Spleen (tissue), 11 donors: ENCODE measurements at regions not wholly inside any gene's neighbourhood (a gene's known extent, or its start where the extent isn't known, plus 50 kb on each side); places are given as distances from the start of the nearest gene placed in this dataset.
A peak's percentile ranks its signal among the peaks of the same experiment; 100 is the strongest.

Experiments used
- DNase-seq: peaks from one replicate; pipeline ENCODE4 v3.0.0-alpha.2; 2020
- H3K27ac ChIP-seq, 8 donors: fragments of 200-600 bp; sonication (generic) in 7 of 8; 1 replicate in 4 of 8; 2 replicates in 4 of 8; pipeline versions ENCODE4 v1.5.0 to v1.8.0; 2016 to 2021; ENCODE audit warnings: inconsistent platforms in 4 of 8, mild to moderate bottlenecking in 4 of 8, moderate library complexity in 1 of 8
- H3K27me3 ChIP-seq, 7 donors: fragments of 200-600 bp; sonication (generic) in 6 of 7; replicated peaks in 1 of 7; 1 replicate in 4 of 7; 2 replicates in 3 of 7; pipeline versions ENCODE4 v1.5.0 to v1.8.0; 2016 to 2021; ENCODE audit warnings: inconsistent platforms in 3 of 7, mild to moderate bottlenecking in 1 of 7
- H3K36me3 ChIP-seq, 6 donors: fragments of 200-600 bp; sonication (generic) in 5 of 6; 1 replicate in 4 of 6; 2 replicates in 2 of 6; pipeline versions ENCODE4 v1.5.0 to v1.8.0; 2016 to 2021; ENCODE audit warnings: inconsistent platforms in 2 of 6
- H3K4me1 ChIP-seq, 6 donors: fragments of 200-600 bp; sonication (generic) in 5 of 6; 1 replicate in 3 of 6; 2 replicates in 3 of 6; pipeline versions ENCODE4 v1.5.0 to v1.8.0; 2016 to 2021; ENCODE audit warnings: inconsistent platforms in 3 of 6
- H3K4me3 ChIP-seq, 8 donors: fragments of 200-600 bp; sonication (generic) in 7 of 8; 1 replicate in 4 of 8; 2 replicates in 4 of 8; pipeline versions ENCODE4 v1.5.0 to v1.8.0; 2016 to 2021; ENCODE audit warnings: inconsistent platforms in 4 of 8, mild to moderate bottlenecking in 4 of 8, moderate library complexity in 2 of 8
- H3K9me3 ChIP-seq, 8 donors: fragments of 200-600 bp; sonication (generic) in 7 of 8; 1 replicate in 4 of 8; 2 replicates in 4 of 8; pipeline versions ENCODE4 v1.5.0 to v1.8.0; 2016 to 2021; ENCODE audit warnings: inconsistent platforms in 4 of 8
- POLR2A ChIP-seq, 3 donors: fragments of 450-650 bp; IDR thresholded peaks; one replicate each; pipeline ENCODE4 v1.5.1; 2017; ENCODE audit warnings: antibody characterized with exemption in 3 of 3, mild to moderate bottlenecking in 1 of 3
- POLR2AphosphoS5 ChIP-seq, 3 donors: sonication (generic); formaldehyde crosslinking; IDR thresholded peaks; one replicate each; pipeline ENCODE4 v1.5.1; 2017; ENCODE audit warnings: antibody characterized with exemption in 3 of 3
- WGBS, 5 donors: extraction: QIAGEN DNeasy Blood & Tissue Kit in 3 of 5; methylation state at CpG; one replicate each; pipeline versions ENCODE4 v1.1.5 to v1.1.7; 2013 to 2018; 5-methylcytosine and 5-hydroxymethylcytosine counted together
- intact Hi-C: fragments of 100-400 bp; cut with DNase I; formaldehyde crosslinking; loops from one replicate; pipeline ENCODE4 v1.15.0; 2023; ENCODE audit warnings: low total_unique reads
- TF ChIP-seq, protein P1 (sequence below), 11 experiments: fragments of 200-600 bp in 7 of 11; fragments of 450-650 bp in 4 of 11; sonication (generic) in 4 of 11; IDR thresholded peaks in 8 of 11; conservative IDR thresholded peaks in 3 of 11; 1 replicate in 7 of 11; 2 replicates in 4 of 11; pipeline versions ENCODE4 v1.4.0 to v1.8.0; 2016 to 2021; ENCODE audit warnings: antibody characterized with exemption in 11 of 11, inconsistent platforms in 4 of 11, mild to moderate bottlenecking in 1 of 11
- donor health status: healthy with polysubstance abuse.
- donor health status: DM: no; HTN: no; CAD: no; lungs with moderate emphysema.
- donor health status: DM: no; HTN: no; CAD: no.
- donor health status: Bipolar disorder and iron deficiency.
- donor health status: healthy.
- donor health status: DM: no; HTN: no; CAD: no.
- donor health status: DM: yes; HTN: yes; CAD: no.

DNA sequence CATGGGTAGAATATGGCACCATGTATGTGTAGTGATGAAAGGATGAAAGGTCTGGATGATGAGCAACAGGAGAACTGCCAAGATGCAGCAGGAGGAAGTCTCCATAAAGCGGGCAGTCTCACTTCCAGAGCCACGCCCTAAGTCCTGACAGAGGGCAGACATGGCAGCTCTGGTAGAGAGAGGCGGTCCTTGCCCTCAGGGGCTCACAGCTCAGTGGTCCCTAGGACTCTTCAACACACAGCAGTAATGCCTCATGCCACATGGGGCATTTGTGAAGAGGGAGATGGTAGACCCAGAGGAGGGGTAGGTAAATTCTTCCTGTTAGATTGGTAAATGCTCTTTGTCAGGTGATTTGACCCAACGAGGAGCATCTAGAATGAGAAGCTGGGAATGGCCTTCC, 1088.4 kb downstream of the BCL11B start:
- Histone ChIP-seq H3K4me3 (no peak overlapping the region), H3K27ac (peak overlapping the region in 2 of 8 donors; percentile 37 to 89), H3K36me3 (no peaks in the 10 kb centered on the region), H3K9me3 (no peaks in the 10 kb centered on the region), H3K4me1 (peaks cover 0 to 16% (median 0%) of the 10 kb centered on the region in 6 donors), H3K27me3 (no peaks in the 10 kb centered on the region)
- intact Hi-C loops: no loop called here
- TF ChIP-seq POLR2AphosphoS5 (IDR thresholded peaks at IDR 0.05): no peak
- no peak for TF ChIP-seq POLR2A (IDR thresholded peaks at IDR 0.05)
- TF ChIP-seq, protein P1, sequence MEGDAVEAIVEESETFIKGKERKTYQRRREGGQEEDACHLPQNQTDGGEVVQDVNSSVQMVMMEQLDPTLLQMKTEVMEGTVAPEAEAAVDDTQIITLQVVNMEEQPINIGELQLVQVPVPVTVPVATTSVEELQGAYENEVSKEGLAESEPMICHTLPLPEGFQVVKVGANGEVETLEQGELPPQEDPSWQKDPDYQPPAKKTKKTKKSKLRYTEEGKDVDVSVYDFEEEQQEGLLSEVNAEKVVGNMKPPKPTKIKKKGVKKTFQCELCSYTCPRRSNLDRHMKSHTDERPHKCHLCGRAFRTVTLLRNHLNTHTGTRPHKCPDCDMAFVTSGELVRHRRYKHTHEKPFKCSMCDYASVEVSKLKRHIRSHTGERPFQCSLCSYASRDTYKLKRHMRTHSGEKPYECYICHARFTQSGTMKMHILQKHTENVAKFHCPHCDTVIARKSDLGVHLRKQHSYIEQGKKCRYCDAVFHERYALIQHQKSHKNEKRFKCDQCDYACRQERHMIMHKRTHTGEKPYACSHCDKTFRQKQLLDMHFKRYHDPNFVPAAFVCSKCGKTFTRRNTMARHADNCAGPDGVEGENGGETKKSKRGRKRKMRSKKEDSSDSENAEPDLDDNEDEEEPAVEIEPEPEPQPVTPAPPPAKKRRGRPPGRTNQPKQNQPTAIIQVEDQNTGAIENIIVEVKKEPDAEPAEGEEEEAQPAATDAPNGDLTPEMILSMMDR (IDR thresholded peaks at IDR 0.05 in 8 of 11, conservative IDR thresholded peaks at IDR 0.05 in 3 of 11): no peak
- 65 to 95% (median 89%) methylated on average over 4 of the region's 4 CpGs for WGBS, 5 donors
- DNase-seq: no peak

- peak overlapping the region in 4 of 8 donors; percentile 35 to 89 (median 60) for H3K27ac ChIP-seq
- DNase-seq: no peak
- 78 to 90% (median 81%) methylated on average over 6 of the region's 6 CpGs for WGBS, 5 donors
- H3K4me3 ChIP-seq: no peak overlapping the region
- intact Hi-C loops: no loop called here
- H3K27me3 ChIP-seq: no peaks in the 10 kb centered on the region
- TF ChIP-seq POLR2AphosphoS5 (IDR thresholded peaks at IDR 0.05) (no peak), POLR2A (IDR thresholded peaks at IDR 0.05) (no peak)
- TF ChIP-seq, protein P1 (IDR thresholded peaks at IDR 0.05 in 8 of 11, conservative IDR thresholded peaks at IDR 0.05 in 3 of 11): no peak
- H3K9me3 ChIP-seq: no peaks in the 10 kb centered on the region
- H3K36me3 ChIP-seq: no peaks in the 10 kb centered on the region
- peaks cover 0 to 16% (median 0%) of the 10 kb centered on the region in 6 donors for H3K4me1 ChIP-seq
Observed at GRCh38 chr14:98184457-98184856, 1087.5 kb downstream of the BCL11B start.

- 55 to 64% (median 61%) methylated on average over 3 to 8 of the region's 8 CpGs for WGBS, 5 donors
- H3K36me3 ChIP-seq: no peaks in the 10 kb centered on the region
- no peaks in the 10 kb centered on the region for H3K9me3 ChIP-seq
- peak overlapping the region in 4 of 8 donors; percentile 36 to 89 (median 70) for H3K27ac ChIP-seq
- peaks cover 0 to 16% (median 0%) of the 10 kb centered on the region in 6 donors for H3K4me1 ChIP-seq
- no peaks in the 10 kb centered on the region for H3K27me3 ChIP-seq
- no peak overlapping the region for H3K4me3 ChIP-seq
- TF ChIP-seq POLR2AphosphoS5 (IDR thresholded peaks at IDR 0.05) (no peak), POLR2A (IDR thresholded peaks at IDR 0.05) (no peak)
- TF ChIP-seq, protein P1 (IDR thresholded peaks at IDR 0.05 in 8 of 11, conservative IDR thresholded peaks at IDR 0.05 in 3 of 11): no peak
- no peak for DNase-seq
- intact Hi-C loops: no loop called here
Observed at GRCh38 chr14:98185036-98185435, 1087.0 kb downstream of the BCL11B start.

DNA sequence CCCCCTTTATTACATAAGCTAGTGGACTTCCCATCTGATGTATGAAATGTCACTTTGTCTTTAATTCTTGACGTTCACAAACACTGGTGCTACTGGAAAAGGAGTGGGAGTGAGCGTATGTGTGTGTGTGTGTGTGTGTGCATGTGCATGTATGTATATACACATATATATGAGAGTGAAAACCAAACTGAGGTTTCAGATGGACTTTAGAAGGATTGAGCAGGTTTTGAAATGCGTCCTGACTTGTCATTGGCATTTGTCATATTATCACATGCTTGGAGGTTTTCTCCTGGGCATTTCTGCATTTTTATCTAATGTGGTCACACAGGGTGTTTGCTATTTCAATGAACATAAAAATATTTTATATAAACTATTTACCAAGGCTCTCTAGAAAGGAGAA, 1085.9 kb downstream of the BCL11B start:
- Histone ChIP-seq H3K36me3 (no peaks in the 10 kb centered on the region), H3K27me3 (no peaks in the 10 kb centered on the region), H3K4me1 (peaks cover 0 to 16% (median 0%) of the 10 kb centered on the region in 6 donors), H3K9me3 (no peaks in the 10 kb centered on the region), H3K27ac (peak overlapping the region in 3 of 8 donors; percentile 84 to 89 (median 84)), H3K4me3 (no peak overlapping the region)
- 63 to 73% (median 68%) methylated on average over 3 of the region's 3 CpGs for WGBS, 5 donors
- intact Hi-C loops: no loop called here
- DNase-seq: no peak
- TF ChIP-seq POLR2AphosphoS5 (IDR thresholded peaks at IDR 0.05): no peak
- TF ChIP-seq POLR2A (IDR thresholded peaks at IDR 0.05): no peak
- TF ChIP-seq, protein P1 (IDR thresholded peaks at IDR 0.05 in 8 of 11, conservative IDR thresholded peaks at IDR 0.05 in 3 of 11): no peak
